Liver (tissue), 7 donors: ENCODE measurements at regions not wholly inside any gene's neighbourhood (a gene's known extent, or its start where the extent isn't known, plus 50 kb on each side); places are given as distances from the start of the nearest gene placed in this dataset.
"Not testable (repeated sequence)": the region's sequence is repeated elsewhere in the genome, so short reads cannot be mapped to it uniquely, and the experiment has no call there.

Experiments used
- DNase-seq: peaks from one replicate; pipeline ENCODE4 v3.0.0-alpha.2; 2017; ENCODE audit warnings: low spot score
- H3K27ac ChIP-seq, 2 donors: one replicate each; pipeline ENCODE4 v1.7.0; 2013; ENCODE audit warnings: inconsistent platforms in 2 of 2, low read length in 2 of 2, control low read depth in 1 of 2, low read depth in 1 of 2, mild to moderate bottlenecking in 1 of 2
- H3K27me3 ChIP-seq, 4 donors: one replicate each; pipeline versions ENCODE4 v1.6.1 to v1.7.0; 2013; ENCODE audit warnings: low read length in 3 of 4, inconsistent platforms in 1 of 4, mild to moderate bottlenecking in 1 of 4, moderate library complexity in 1 of 4; ENCODE audit not compliant: control insufficient read depth in 4 of 4, insufficient read depth in 4 of 4
- H3K36me3 ChIP-seq, 4 donors: one replicate each; pipeline versions ENCODE4 v1.6.1 to v1.7.0; 2013; ENCODE audit warnings: low read length in 3 of 4, mild to moderate bottlenecking in 3 of 4, low read depth in 1 of 4, moderate library complexity in 1 of 4; ENCODE audit not compliant: control insufficient read depth in 4 of 4, insufficient read depth in 3 of 4
- H3K4me1 ChIP-seq, 4 donors: one replicate each; pipeline versions ENCODE4 v1.6.1 to v1.7.0; 2013; ENCODE audit warnings: low read length in 3 of 4, mild to moderate bottlenecking in 3 of 4, moderate library complexity in 1 of 4; ENCODE audit not compliant: control insufficient read depth in 4 of 4, insufficient read depth in 4 of 4
- H3K4me3 ChIP-seq, 3 donors: one replicate each; pipeline versions ENCODE4 v1.6.1 to v1.7.0; 2013; ENCODE audit warnings: low read length in 3 of 3, control low read depth in 1 of 3, low read depth in 1 of 3, mild to moderate bottlenecking in 1 of 3
- H3K9ac ChIP-seq, 2 donors: one replicate each; pipeline ENCODE4 v1.7.0; 2013; ENCODE audit warnings: low read length in 2 of 2, mild to moderate bottlenecking in 2 of 2, moderate library complexity in 2 of 2, control low read depth in 1 of 2, low read depth in 1 of 2
- H3K9me3 ChIP-seq, 4 donors: one replicate each; pipeline versions ENCODE4 v1.6.1 to v1.7.0; 2013; ENCODE audit warnings: low read length in 3 of 4; ENCODE audit not compliant: control insufficient read depth in 4 of 4
- ATF3 ChIP-seq: IDR thresholded peaks from 2 replicates; pipeline ENCODE4 v1.6.1; 2016; ENCODE audit warnings: antibody characterized with exemption
- FOXA2 ChIP-seq: IDR thresholded peaks from 2 replicates; pipeline ENCODE4 v1.6.1; 2016; ENCODE audit warnings: antibody characterized with exemption
- GABPA ChIP-seq, 2 donors: IDR thresholded peaks in 1 of 2; conservative IDR thresholded peaks in 1 of 2; 2 replicates each; pipeline ENCODE4 v1.6.1; 2016; ENCODE audit warnings: antibody characterized with exemption in 2 of 2, mild to moderate bottlenecking in 1 of 2, moderate library complexity in 1 of 2
- HNF4A ChIP-seq, 2 donors: conservative IDR thresholded peaks; 2 replicates each; pipeline ENCODE4 v1.6.1; 2016; ENCODE audit warnings: antibody characterized with exemption in 2 of 2, mild to moderate bottlenecking in 2 of 2
- MAX ChIP-seq: IDR thresholded peaks from 2 replicates; pipeline ENCODE4 v1.6.1; 2016; ENCODE audit warnings: antibody characterized with exemption
- NR2F2 ChIP-seq: IDR thresholded peaks from 2 replicates; pipeline ENCODE4 v1.6.1; 2016; ENCODE audit warnings: antibody characterized with exemption
- RAD21 ChIP-seq, 2 donors: IDR thresholded peaks; 2 replicates each; pipeline ENCODE4 v1.6.1; 2016; ENCODE audit warnings: antibody characterized with exemption in 2 of 2, mild to moderate bottlenecking in 2 of 2
- REST ChIP-seq: IDR thresholded peaks from 2 replicates; pipeline ENCODE4 v1.6.1; 2016; ENCODE audit warnings: antibody characterized with exemption, mild to moderate bottlenecking
- RXRA ChIP-seq, 2 donors: IDR thresholded peaks; 2 replicates each; pipeline ENCODE4 v1.6.1; 2017 to 2018; ENCODE audit warnings: antibody characterized with exemption in 2 of 2, mild to moderate bottlenecking in 1 of 2
- SP1 ChIP-seq: IDR thresholded peaks from 2 replicates; pipeline ENCODE4 v1.6.1; 2018; ENCODE audit warnings: antibody characterized with exemption, mild to moderate bottlenecking
- YY1 ChIP-seq: IDR thresholded peaks from 2 replicates; pipeline ENCODE4 v1.6.1; 2016; ENCODE audit warnings: antibody characterized with exemption, mild to moderate bottlenecking
- whole genome bisulfite sequencing: extraction: QIAGEN DNeasy Blood & Tissue Kit; methylation state at CpG from one replicate; pipeline ENCODE4 v1.1.7; 2013; 5-methylcytosine and 5-hydroxymethylcytosine counted together
- donor health status: healthy.
- donor health status: healthy.
- donor health status: healthy.
- donor health status: healthy.

- not testable (repeated sequence) for H3K27ac ChIP-seq
- WGBS: 92% methylated on average over 6 of the region's 6 CpGs
Measured at GRCh38 chr7:39796947-39797346, 153.1 kb upstream of the CDK13 start.

GRCh38 chr7:39798077-39798476 lies 152.0 kb upstream of the CDK13 start:
- not testable (repeated sequence) for H3K9ac ChIP-seq, H3K27me3 ChIP-seq, H3K4me3 ChIP-seq, H3K36me3 ChIP-seq, H3K9me3 ChIP-seq, H3K4me1 ChIP-seq, H3K27ac ChIP-seq, DNase-seq
- 86% methylated on average over 10 of the region's 10 CpGs for WGBS

More at GRCh38 chr7:39796947-39797346, 153.1 kb upstream of the CDK13 start:
- H3K36me3 ChIP-seq, H3K9ac ChIP-seq, H3K4me1 ChIP-seq, DNase-seq, H3K27me3 ChIP-seq, H3K4me3 ChIP-seq, H3K9me3 ChIP-seq: not testable (repeated sequence)

- no peak overlapping the region for H3K4me3 ChIP-seq
- no peaks in the 10 kb centered on the region for H3K4me1 ChIP-seq
- 70% methylated on average over 10 of the region's 10 CpGs for WGBS
- DNase-seq: no peak
- H3K9me3 ChIP-seq: no peaks in the 10 kb centered on the region
- H3K9ac ChIP-seq: no peak overlapping the region
- peaks cover 0 to 3% (median 0%) of the 10 kb centered on the region in 4 donors for H3K27me3 ChIP-seq
- H3K36me3 ChIP-seq: no peaks in the 10 kb centered on the region
- TF ChIP-seq MAX (no peak), HNF4A (conservative IDR thresholded peaks at IDR 0.05) (no peak), FOXA2 (no peak), GABPA (IDR thresholded peaks at IDR 0.05 in 1 of 2, conservative IDR thresholded peaks at IDR 0.05 in 1 of 2) (no peak)
- no peak overlapping the region for H3K27ac ChIP-seq
Measured at GRCh38 chr7:39808796-39809481, 141.1 kb upstream of the CDK13 start.

- DNase-seq: peak; percentile 36
- no peak overlapping the region for H3K9ac ChIP-seq
- H3K9me3 ChIP-seq: no peaks in the 10 kb centered on the region
- no peak overlapping the region for H3K4me3 ChIP-seq
- 82% methylated on average over 9 of the region's 9 CpGs for WGBS
- H3K27ac ChIP-seq: no peak overlapping the region
- TF ChIP-seq SP1: no peak
- TF ChIP-seq MAX: no peak
- no peak for TF ChIP-seq NR2F2
- no peak for TF ChIP-seq ATF3
- no peak for TF ChIP-seq REST
- no peak for TF ChIP-seq RAD21 (IDR thresholded peaks at IDR 0.05)
- no peak for TF ChIP-seq YY1
- no peak for TF ChIP-seq RXRA (IDR thresholded peaks at IDR 0.05)
- TF ChIP-seq GABPA (IDR thresholded peaks at IDR 0.05 in 1 of 2, conservative IDR thresholded peaks at IDR 0.05 in 1 of 2): no peak
- no peaks in the 10 kb centered on the region for H3K36me3 ChIP-seq
- peaks cover 0 to 3% (median 0%) of the 10 kb centered on the region in 4 donors for H3K27me3 ChIP-seq
- no peaks in the 10 kb centered on the region for H3K4me1 ChIP-seq
Measured at GRCh38 chr7:39810204-39810642, 139.8 kb upstream of the CDK13 start.
